Heart right ventricle (tissue), 16 donors: ENCODE measurements at regions not wholly inside any gene's neighbourhood (a gene's known extent, or its start where the extent isn't known, plus 50 kb on each side); places are given as distances from the start of the nearest gene placed in this dataset.

Experiments
- ATAC-seq, 8 donors: fragments of 200-7000 bp; cut with Tn5 transposase; one replicate each; pipeline ENCODE4 v1.9.1; 2020; ENCODE audit warnings: mild to moderate bottlenecking in 8 of 8, moderate library complexity in 8 of 8, moderate number of reproducible peaks in 1 of 8
- DNase-seq, 2 donors: peaks; one replicate each; pipeline ENCODE4 v3.0.0-alpha.2; 2020
- H3K27ac ChIP-seq, 10 donors: fragments of 200-600 bp; sonication (generic) in 2 of 10; one replicate each; pipeline versions ENCODE4 v1.5.0 to v1.8.0; 2020 to 2022; ENCODE audit warnings: mild to moderate bottlenecking in 3 of 10
- H3K27me3 ChIP-seq, 7 donors: fragments of 200-600 bp; one replicate each; pipeline ENCODE4 v1.8.0; 2021 to 2022; ENCODE audit warnings: mild to moderate bottlenecking in 2 of 7
- H3K36me3 ChIP-seq, 9 donors: fragments of 200-600 bp; sonication (generic) in 1 of 9; one replicate each; pipeline versions ENCODE4 v1.5.0 to v1.8.0; 2020 to 2022; ENCODE audit warnings: mild to moderate bottlenecking in 2 of 9
- H3K4me1 ChIP-seq, 9 donors: fragments of 200-600 bp; sonication (generic) in 1 of 9; one replicate each; pipeline versions ENCODE4 v1.5.0 to v1.8.0; 2020 to 2022; ENCODE audit warnings: mild to moderate bottlenecking in 4 of 9
- H3K4me3 ChIP-seq, 10 donors: fragments of 200-600 bp; sonication (generic) in 2 of 10; one replicate each; pipeline versions ENCODE4 v1.5.0 to v1.8.0; 2020 to 2022; ENCODE audit warnings: mild to moderate bottlenecking in 7 of 10, moderate library complexity in 2 of 10
- H3K9me3 ChIP-seq, 11 donors: fragments of 200-600 bp in 10 of 11; sonication (generic) in 2 of 11; one replicate each; pipeline versions ENCODE4 v1.5.0 to v1.8.0; 2013 to 2022; ENCODE audit warnings: mild to moderate bottlenecking in 2 of 11, control low read depth in 1 of 11, moderate library complexity in 1 of 11
- CTCF ChIP-seq, 9 donors: fragments of 200-600 bp; sonication (generic) in 2 of 9; IDR thresholded peaks; one replicate each; pipeline versions ENCODE4 v1.5.0 to v1.8.0; 2021 to 2022; ENCODE audit warnings: antibody characterized with exemption in 9 of 9, mild to moderate bottlenecking in 5 of 9, moderate library complexity in 1 of 9
- WGBS, 2 donors: extraction: QIAGEN DNeasy Blood & Tissue Kit; methylation state at CpG; one replicate each; pipeline ENCODE4 v1.1.7; 2013; ENCODE audit warnings: inconsistent platforms in 1 of 2; 5-methylcytosine and 5-hydroxymethylcytosine counted together
- intact Hi-C, 10 donors: fragments of 100-400 bp; cut with DNase I; formaldehyde crosslinking; loops; one replicate each; pipeline versions ENCODE4 v1.11.1 to v1.14.2; 2022
- donor health status: Arrhythmogenic right ventricular cardiomyopathy.
- donor health status: ischemic (EF 13 %, LVEDD 7.1; RV severe dilation, severe dysfunction).
- donor health status: healthy with polysubstance abuse.
- donor health status: DM: no; HTN: yes; CAD: no.
- donor health status: DM: no; HTN: no; CAD: no.
- donor health status: ischemic (EF 25% LVEDD 6.9; RV normal size, moderate dysfunction).
- donor health status: ischemic (EF 25% LVEDD 5.7; RV mildly dilated, moderate dysfunction).
- donor health status: healthy.
- donor health status: DM: yes; HTN: yes; CAD: no.
- donor health status: Ischemic cardiomyopathy.
- donor health status: ischemic (EF 35%, LVEDD 5.7; RV mildly dilated, moderate dysfunction).
- donor health status: nonischemic (EF 11% LVEDD 7.7; RV severe dilation, severe dysfunction).
- donor health status: DM: yes; HTN: yes; CAD: no.
- donor health status: PGD.
- donor health status: ischemic (EF 29% LVEDD 5.4; RV normal size, mild dysfunction).
- donor health status: nonischemic (EF 23%, LVEDD 6.1; RV moderate dilation, normal function).

GRCh38 chr3:72658466-72659100 lies 189.7 kb downstream of the SHQ1 start:
- ATAC-seq (no peak), DNase-seq (no peak)
- Histone ChIP-seq H3K9me3 (no peaks in the 10 kb centered on the region), H3K4me1 (peaks cover 2 to 23% (median 11%) of the 10 kb centered on the region in 9 donors), H3K27ac (no peak overlapping the region), H3K27me3 (peaks cover 0 to 30% (median 13%) of the 10 kb centered on the region in 7 donors), H3K4me3 (no peak overlapping the region), H3K36me3 (no peaks in the 10 kb centered on the region)
- intact Hi-C loops, result no loop called here
- no peak for TF ChIP-seq CTCF (IDR thresholded peaks at IDR 0.05)
- WGBS, 2 donors, result 92 to 94% methylated on average over 6 of the region's 6 CpGs

GRCh38 chr3:72657666-72658065 lies 190.6 kb downstream of the SHQ1 start:
- no peaks in the 10 kb centered on the region for H3K9me3 ChIP-seq
- H3K36me3 ChIP-seq, result no peaks in the 10 kb centered on the region
- intact Hi-C loops, result no loop called here
- WGBS, 2 donors, result 75 to 81% methylated on average over 4 of the region's 4 CpGs
- peaks cover 0 to 30% (median 13%) of the 10 kb centered on the region in 7 donors for H3K27me3 ChIP-seq
- DNase-seq (no peak), ATAC-seq (no peak)
- H3K4me3 ChIP-seq, result no peak overlapping the region
- H3K27ac ChIP-seq, result no peak overlapping the region
- TF ChIP-seq CTCF (IDR thresholded peaks at IDR 0.05), result no peak
- peaks cover 2 to 23% (median 11%) of the 10 kb centered on the region in 9 donors for H3K4me1 ChIP-seq

GRCh38 chr3:72655723-72656122 lies 192.5 kb downstream of the SHQ1 start:
- TF ChIP-seq CTCF (IDR thresholded peaks at IDR 0.05), result peak in 2 of 9 donors; percentile 10 to 17
- Histone ChIP-seq H3K36me3 (no peaks in the 10 kb centered on the region), H3K27me3 (peaks cover 0 to 30% (median 13%) of the 10 kb centered on the region in 7 donors), H3K9me3 (no peaks in the 10 kb centered on the region), H3K27ac (no peak overlapping the region), H3K4me1 (peaks cover 2 to 20% (median 11%) of the 10 kb centered on the region in 9 donors), H3K4me3 (no peak overlapping the region)
- DNase-seq, result no peak
- peak in 1 of 8 donors; percentile 24 for ATAC-seq
- intact Hi-C loops, result no loop called here
- 65 to 77% methylated on average over 6 of the region's 6 CpGs for WGBS, 2 donors

- TF ChIP-seq CTCF (IDR thresholded peaks at IDR 0.05), result no peak
- 20 to 28% methylated on average over 26 of the region's 26 CpGs for WGBS, 2 donors
- intact Hi-C loops, result no loop called here
- Histone ChIP-seq H3K27ac (no peak overlapping the region), H3K4me1 (peaks cover 2 to 14% (median 7%) of the 10 kb centered on the region in 9 donors), H3K4me3 (peak overlapping the region in 3 of 10 donors; percentile 9 to 25 (median 14)), H3K27me3 (peaks cover 0 to 30% (median 13%) of the 10 kb centered on the region in 7 donors), H3K36me3 (no peaks in the 10 kb centered on the region), H3K9me3 (no peaks in the 10 kb centered on the region)
- no peak for DNase-seq
- peak in 1 of 8 donors; percentile 30 for ATAC-seq
Observed at GRCh38 chr3:72655131-72655551, 193.1 kb downstream of the SHQ1 start.
